IMR-90 (cell line): ENCODE measurements at regions not wholly inside any gene's neighbourhood (a gene's known extent, or its start where the extent isn't known, plus 50 kb on each side); places are given as distances from the start of the nearest gene placed in this dataset.

Source experiments
- ATAC-seq: fragments of 200-7000 bp; cut with Tn5 transposase; 2 replicates; pipeline ENCODE4 v1.9.1; 2020; ENCODE audit warnings: low read depth, mild to moderate bottlenecking, moderate library complexity
- BruUV-seq: library from RNA; stranded (reverse); fragments of 400-500 nt; replicated peaks from 2 replicates; lab custom pipeline; 2021; lab: Mats Ljungman, UMichigan
- CTCF ChIA-PET: fragments of 300-600 bp; formaldehyde crosslinking; extraction: SDS; loops from one replicate; lab custom pipeline; 2021; ENCODE audit warnings: antibody characterized with exemption; lab: Yijun Ruan, JAX
- POLR2A ChIA-PET: fragments of 300-600 bp; sonication (Branson Sonifier 250); formaldehyde crosslinking; loops from one replicate; lab custom pipeline; 2022; ENCODE audit warnings: antibody characterized with exemption; ENCODE audit not compliant: unreplicated experiment; lab: Charles Lee
- DNase-seq: peaks from one replicate; pipeline ENCODE4 v3.0.0; 2013
- H2AFZ ChIP-seq: replicated peaks from 2 replicates; pipeline ENCODE3; 2013; ENCODE audit warnings: low read length, mild to moderate bottlenecking; ENCODE audit not compliant: poor library complexity
- H2AK5ac ChIP-seq: 2 replicates; pipeline ENCODE4 v1.6.1; 2013; ENCODE audit warnings: low read depth, low read length, inconsistent platforms
- H2AK9ac ChIP-seq: replicated peaks from 2 replicates; pipeline ENCODE3; 2013; ENCODE audit warnings: mild to moderate bottlenecking, low read depth, low read length, moderate library complexity; ENCODE audit not compliant: poor library complexity
- H2BK120ac ChIP-seq: 2 replicates; pipeline ENCODE4 v1.6.1; 2013; ENCODE audit warnings: low read depth, low read length, inconsistent platforms
- H2BK15ac ChIP-seq: 3 replicates; pipeline ENCODE4 v1.6.1; 2013; ENCODE audit warnings: low read depth, low read length, inconsistent platforms
- H2BK20ac ChIP-seq: 2 replicates; pipeline ENCODE4 v1.6.1; 2013; ENCODE audit warnings: low read depth, mild to moderate bottlenecking, inconsistent platforms, low read length, moderate library complexity
- H2BK5ac ChIP-seq: 2 replicates; pipeline ENCODE4 v1.6.1; 2013; ENCODE audit warnings: mild to moderate bottlenecking, low read depth, low read length, inconsistent platforms; ENCODE audit not compliant: poor library complexity, severe bottlenecking
- H3K14ac ChIP-seq: replicated peaks from 2 replicates; pipeline ENCODE4 v1.6.1; 2013; ENCODE audit warnings: low read depth, low read length, inconsistent platforms
- H3K18ac ChIP-seq: 2 replicates; pipeline ENCODE4 v1.6.1; 2013; ENCODE audit warnings: low read depth, low read length, control low read depth
- H3K23ac ChIP-seq: 2 replicates; pipeline ENCODE4 v1.6.1; 2013; ENCODE audit warnings: low read depth, low read length, inconsistent platforms
- H3K27ac ChIP-seq: 2 replicates; pipeline ENCODE4 v1.5.1; 2013; ENCODE audit warnings: mild to moderate bottlenecking, control low read depth, low read length; ENCODE audit not compliant: insufficient read depth
- H3K27me3 ChIP-seq: 2 replicates; pipeline ENCODE4 v1.6.1; 2013; ENCODE audit warnings: low read length; ENCODE audit not compliant: control insufficient read depth, insufficient read depth
- H3K36me3 ChIP-seq: 2 replicates; pipeline ENCODE4 v1.6.1; 2013; ENCODE audit warnings: low read length, mixed read lengths; ENCODE audit not compliant: control insufficient read depth, insufficient read depth
- H3K4ac ChIP-seq: 2 replicates; pipeline ENCODE4 v1.6.1; 2013; ENCODE audit warnings: low read depth, low read length, inconsistent platforms
- H3K4me1 ChIP-seq: 2 replicates; pipeline ENCODE4 v1.6.1; 2013; ENCODE audit warnings: low read length, mixed read lengths; ENCODE audit not compliant: control insufficient read depth, insufficient read depth
- H3K4me2 ChIP-seq: 2 replicates; pipeline ENCODE4 v1.6.1; 2013; ENCODE audit warnings: low read depth, mild to moderate bottlenecking, control low read depth, low read length, moderate library complexity
- H3K4me3 ChIP-seq: 2 replicates; pipeline ENCODE4 v1.5.1; 2013; ENCODE audit warnings: low read depth, mild to moderate bottlenecking, control low read depth, low read length, moderate library complexity; ENCODE audit not compliant: insufficient read depth
- H3K56ac ChIP-seq: 2 replicates; pipeline ENCODE4 v1.6.1; 2013; ENCODE audit warnings: low read length, inconsistent platforms; ENCODE audit not compliant: insufficient read depth; ENCODE audit errors: extremely low read depth
- H3K79me1 ChIP-seq, 2 experiments: 2 replicates each; pipeline ENCODE4 v1.6.1; 2013; ENCODE audit warnings: low read length in 2 of 2, inconsistent platforms in 1 of 2, low read depth in 1 of 2
- H3K9ac ChIP-seq: 2 replicates; pipeline ENCODE4 v1.6.1; 2013; ENCODE audit warnings: low read depth, low read length, control low read depth
- H3K9me1 ChIP-seq: 2 replicates; pipeline ENCODE4 v1.6.1; 2013; ENCODE audit warnings: low read length, inconsistent platforms; ENCODE audit not compliant: insufficient read depth
- H3K9me3 ChIP-seq: 2 replicates; pipeline ENCODE4 v1.6.1; 2013; ENCODE audit warnings: low read length; ENCODE audit not compliant: control insufficient read depth, insufficient read depth
- H4K20me1 ChIP-seq: 2 replicates; pipeline ENCODE4 v1.6.1; 2013; ENCODE audit warnings: low read length, inconsistent platforms; ENCODE audit not compliant: insufficient read depth
- H4K5ac ChIP-seq: 2 replicates; pipeline ENCODE4 v1.6.1; 2013; ENCODE audit warnings: mild to moderate bottlenecking, low read depth, low read length, control low read depth
- H4K8ac ChIP-seq, 2 experiments: 2 replicates each; pipeline ENCODE4 v1.6.1; 2013; ENCODE audit warnings: low read depth in 2 of 2, low read length in 2 of 2, control low read depth in 1 of 2, inconsistent platforms in 1 of 2
- H4K91ac ChIP-seq: 2 replicates; pipeline ENCODE4 v1.6.1; 2013; ENCODE audit warnings: low read depth, low read length, inconsistent platforms; ENCODE audit not compliant: insufficient read depth
- CEBPB ChIP-seq: IDR thresholded peaks from 2 replicates; pipeline ENCODE4 v1.6.1; 2012; ENCODE audit warnings: low read depth, low read length, improper control_type of control experiment
- WGBS, 2 experiments: methylation state at CpG; one replicate each; pipeline versions ENCODE4 v1.1.5 to v1.1.7; 2013; ENCODE audit warnings: missing lambda C conversion rate in 2 of 2; ENCODE audit not compliant: insufficient read length in 1 of 2; ENCODE audit errors: extremely low coverage in 2 of 2; 5-methylcytosine and 5-hydroxymethylcytosine counted together
- dilution Hi-C: fragments of 300-500 bp; cut with HindIII; formaldehyde crosslinking; loops from one replicate; pipeline ENCODE4 v1.14.3; 2018; ENCODE audit warnings: low sequenced_read_pairs; ENCODE audit not compliant: unreplicated experiment
- in situ Hi-C: fragments of 300-500 bp; cut with MboI; formaldehyde crosslinking; loops from 3 replicates; pipeline ENCODE4 v1.14.3; 2019; ENCODE audit warnings: low sequenced_read_pairs, inconsistent platforms, mixed read lengths
- intact Hi-C: fragments of 100-400 bp; cut with micrococcal nuclease; formaldehyde crosslinking; loops from 2 replicates; pipeline ENCODE4 v1.10.0; 2022

DNA sequence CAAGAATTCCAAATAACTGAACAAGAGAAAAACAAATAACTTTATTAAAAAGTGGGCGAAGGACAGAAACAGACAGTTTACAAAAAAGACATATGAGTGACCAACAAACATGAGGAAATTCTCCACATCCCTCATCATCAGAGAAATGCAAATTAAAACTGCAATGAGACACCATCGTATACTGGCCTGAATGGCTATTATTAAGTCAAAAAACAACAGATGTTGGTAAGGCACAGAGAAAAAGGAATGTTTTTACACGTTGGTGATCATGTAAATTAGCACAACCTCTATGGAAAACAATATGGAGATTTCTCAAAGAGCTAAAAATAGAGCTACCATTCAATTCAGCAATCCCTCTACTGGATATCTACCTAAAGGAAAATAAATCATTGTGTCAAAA, 1260.4 kb upstream of the ALCAM start:
- no peak overlapping the region for H2BK20ac ChIP-seq
- in situ Hi-C loops (no loop called here), dilution Hi-C loops (no loop called here), intact Hi-C loops (no loop called here)
- WGBS, 2 experiments = no CpG with 5 or more reads among the region's 3 CpGs
- H3K4ac ChIP-seq = no peak overlapping the region
- no peak overlapping the region for H3K23ac ChIP-seq
- CTCF ChIA-PET = no interaction called here
- H3K56ac ChIP-seq = no peak overlapping the region
- no peak overlapping the region for H2AFZ ChIP-seq
- H3K9ac ChIP-seq = no peak overlapping the region
- H3K4me2 ChIP-seq = no peak overlapping the region
- H3K4me3 ChIP-seq = no peak overlapping the region
- TF ChIP-seq CEBPB = no peak
- ATAC-seq (no peak), DNase-seq (no peak)
- no peak overlapping the region for H3K18ac ChIP-seq
- no peak overlapping the region for H2AK9ac ChIP-seq
- POLR2A ChIA-PET = no interaction called here
- H3K36me3 ChIP-seq = no peaks in the 10 kb centered on the region
- no peak overlapping the region for H3K27ac ChIP-seq
- H3K79me1 ChIP-seq = no peaks in the 10 kb centered on the region
- H3K27me3 ChIP-seq = no peaks in the 10 kb centered on the region
- no peaks in the 10 kb centered on the region for H3K9me1 ChIP-seq
- no peak overlapping the region for H4K5ac ChIP-seq
- H2AK5ac ChIP-seq = no peak overlapping the region
- no peaks in the 10 kb centered on the region for H3K9me3 ChIP-seq
- H4K8ac ChIP-seq = no peak overlapping the region
- no peaks in the 10 kb centered on the region for H3K4me1 ChIP-seq
- no peak overlapping the region for H3K14ac ChIP-seq
- no peaks in the 10 kb centered on the region for H4K20me1 ChIP-seq
- H2BK5ac ChIP-seq = no peak overlapping the region
- H4K91ac ChIP-seq = no peak overlapping the region
- H2BK15ac ChIP-seq = no peak overlapping the region
- no TSS peak for BruUV-seq
- H2BK120ac ChIP-seq = no peak overlapping the region
